ENCODE measurements at regions not wholly inside any gene's neighbourhood (a gene's known extent, or its start where the extent isn't known, plus 50 kb on each side); places are given as distances from the start of the nearest gene placed in this dataset.

- no peak for DNase-seq
Measured at GRCh38 chr3:165444745-165445144, 248.6 kb upstream of the SLITRK3 start.

GRCh38 chr3:165443664-165444063 lies 247.5 kb upstream of the SLITRK3 start:
- DNase-seq, result no peak

- no peak for DNase-seq
Measured at GRCh38 chr3:165442061-165442460, 245.9 kb upstream of the SLITRK3 start.

GRCh38 chr3:165440380-165440779 lies 244.2 kb upstream of the SLITRK3 start:
- DNase-seq, result no peak

GRCh38 chr3:165439765-165440164 lies 243.6 kb upstream of the SLITRK3 start:
- no peak for DNase-seq

- no peak for DNase-seq
Measured at GRCh38 chr3:165434516-165434915, 238.3 kb upstream of the SLITRK3 start.

- DNase-seq, result no peak
Measured at GRCh38 chr3:165406425-165406824, 210.2 kb upstream of the SLITRK3 start.

GRCh38 chr3:165404357-165405027 lies 208.3 kb upstream of the SLITRK3 start:
- DNase-seq, result no peak

- DNase-seq, result no peak
Measured at GRCh38 chr3:165403666-165404065, 207.5 kb upstream of the SLITRK3 start.

- DNase-seq, result no peak
Measured at GRCh38 chr3:165395188-165395587, 199.0 kb upstream of the SLITRK3 start.

- DNase-seq, result no peak
Measured at GRCh38 chr3:165393461-165393860, 197.3 kb upstream of the SLITRK3 start.

GRCh38 chr3:165390166-165390565 lies 194.0 kb upstream of the SLITRK3 start:
- DNase-seq, result no peak

- DNase-seq, result no peak
Measured at GRCh38 chr3:165389653-165390052, 193.5 kb upstream of the SLITRK3 start.

- no peak for DNase-seq
Measured at GRCh38 chr3:165389064-165389463, 192.9 kb upstream of the SLITRK3 start.

- no peak for DNase-seq
Measured at GRCh38 chr3:165383381-165383780, 187.2 kb upstream of the SLITRK3 start.

GRCh38 chr3:165382672-165383071 lies 186.5 kb upstream of the SLITRK3 start:
- DNase-seq, result no peak

GRCh38 chr3:165378761-165379160 lies 182.6 kb upstream of the SLITRK3 start:
- no peak for DNase-seq

- no peak for DNase-seq
Measured at GRCh38 chr3:165359005-165359404, 162.8 kb upstream of the SLITRK3 start.

- DNase-seq, result no peak
Measured at GRCh38 chr3:165355316-165355715, 159.1 kb upstream of the SLITRK3 start.

GRCh38 chr3:165347526-165347925 lies 151.3 kb upstream of the SLITRK3 start:
- DNase-seq, result no peak

- no peak for DNase-seq
Measured at GRCh38 chr3:165346503-165346902, 150.3 kb upstream of the SLITRK3 start.

GRCh38 chr3:165343185-165343584 lies 147.0 kb upstream of the SLITRK3 start:
- DNase-seq, result no peak

- DNase-seq, result peak; percentile 3
Measured at GRCh38 chr3:165339753-165340152, 143.6 kb upstream of the SLITRK3 start.

GRCh38 chr3:165336786-165337185 lies 140.6 kb upstream of the SLITRK3 start:
- DNase-seq, result no peak

All from hindlimb muscle (tissue), 1 donor.